ENCODE measurements at regions not wholly inside any gene's neighbourhood (a gene's known extent, or its start where the extent isn't known, plus 50 kb on each side); places are given as distances from the start of the nearest gene placed in this dataset.

DNA sequence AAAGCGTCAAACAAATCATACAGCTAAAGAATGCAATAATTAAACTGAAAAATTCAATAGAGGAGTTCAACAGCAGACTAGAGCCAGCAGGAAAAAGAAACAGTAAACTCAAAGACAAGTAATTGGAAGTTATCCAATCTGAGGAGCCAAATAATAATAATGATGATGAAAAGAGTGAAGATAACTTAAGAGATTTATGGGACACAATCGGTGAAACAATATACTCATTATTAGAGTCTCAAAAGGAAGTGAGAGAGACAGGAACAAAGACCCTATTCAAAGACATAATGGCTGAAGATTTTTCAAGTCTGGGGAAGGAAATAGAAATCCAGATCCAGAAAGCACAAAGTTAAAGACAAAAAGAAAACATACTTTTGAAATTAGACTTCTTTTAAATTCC lies 263.9 kb upstream of the NR4A3 start:
- H3K4me3 ChIP-seq (replicated peaks; ENCODE audit: insufficient read depth, low read length), result no peak overlapping the region
- no peak for DNase-seq (ENCODE audit: low read depth in 1 of 2, low spot score in 1 of 2)
- TF ChIP-seq POLR2AphosphoS5 (IDR thresholded peaks at IDR 0.05; ENCODE audit: low read depth), result no peak
- no peaks in the 10 kb centered on the region for H3K27me3 ChIP-seq (ENCODE audit: insufficient read depth, poor library complexity, severe bottlenecking)
- no peak overlapping the region for H3K27ac ChIP-seq (replicated peaks)

- Histone ChIP-seq H3K4me3 (replicated peaks; ENCODE audit: insufficient read depth, low read length) (no peak overlapping the region), H3K27me3 (ENCODE audit: insufficient read depth, poor library complexity, severe bottlenecking) (no peaks in the 10 kb centered on the region), H3K27ac (replicated peaks) (no peak overlapping the region)
- TF ChIP-seq REST (IDR thresholded peaks at IDR 0.05; ENCODE audit: insufficient replicate concordance, low read depth) (no peak), POLR2AphosphoS5 (IDR thresholded peaks at IDR 0.05; ENCODE audit: low read depth) (no peak), GABPA (IDR thresholded peaks at IDR 0.05; ENCODE audit: low read depth) (no peak), SPI1 (IDR thresholded peaks at IDR 0.05; ENCODE audit: borderline replicate concordance, low read depth) (no peak), CTCF (IDR thresholded peaks at IDR 0.05; ENCODE audit: insufficient read depth, low read length) (no peak)
- DNase-seq (ENCODE audit: low read depth in 1 of 2, low spot score in 1 of 2), result no peak
These were observed 261.9 kb upstream of the NR4A3 start for GRCh38 chr9:99559776-99560175.

- TF ChIP-seq POLR2AphosphoS5 (IDR thresholded peaks at IDR 0.05; ENCODE audit: low read depth) (no peak), REST (IDR thresholded peaks at IDR 0.05; ENCODE audit: insufficient replicate concordance, low read depth) (no peak)
- DNase-seq (ENCODE audit: low read depth in 1 of 2, low spot score in 1 of 2), result no peak
- Histone ChIP-seq H3K4me3 (replicated peaks; ENCODE audit: insufficient read depth, low read length) (no peak overlapping the region), H3K27me3 (ENCODE audit: insufficient read depth, poor library complexity, severe bottlenecking) (no peaks in the 10 kb centered on the region), H3K27ac (replicated peaks) (no peak overlapping the region)
These were observed 261.1 kb upstream of the NR4A3 start for GRCh38 chr9:99560561-99560960.

- DNase-seq (ENCODE audit: low read depth in 1 of 2, low spot score in 1 of 2), result no peak
- TF ChIP-seq CTCF (IDR thresholded peaks at IDR 0.05; ENCODE audit: insufficient read depth, low read length), result no peak
- TF ChIP-seq POLR2AphosphoS5 (IDR thresholded peaks at IDR 0.05; ENCODE audit: low read depth), result no peak
- TF ChIP-seq SPI1 (IDR thresholded peaks at IDR 0.05; ENCODE audit: borderline replicate concordance, low read depth), result peak; percentile 63; the same call in 1 of the 2 replicates
- no peak overlapping the region for H3K4me3 ChIP-seq (replicated peaks; ENCODE audit: insufficient read depth, low read length)
- H3K27ac ChIP-seq (replicated peaks), result no peak overlapping the region
- H3K27me3 ChIP-seq (ENCODE audit: insufficient read depth, poor library complexity, severe bottlenecking), result no peaks in the 10 kb centered on the region
These were observed 260.2 kb upstream of the NR4A3 start for GRCh38 chr9:99561509-99561917.

- Histone ChIP-seq H3K27me3 (ENCODE audit: insufficient read depth, poor library complexity, severe bottlenecking) (no peaks in the 10 kb centered on the region), H3K4me3 (replicated peaks; ENCODE audit: insufficient read depth, low read length) (no peak overlapping the region), H3K27ac (replicated peaks) (no peak overlapping the region)
- no peak for DNase-seq (ENCODE audit: low read depth in 1 of 2, low spot score in 1 of 2)
- no peak for TF ChIP-seq SPI1 (IDR thresholded peaks at IDR 0.05; ENCODE audit: borderline replicate concordance, low read depth)
- TF ChIP-seq GABPA (IDR thresholded peaks at IDR 0.05; ENCODE audit: low read depth), result no peak
- no peak for TF ChIP-seq REST (IDR thresholded peaks at IDR 0.05; ENCODE audit: insufficient replicate concordance, low read depth)
- TF ChIP-seq POLR2AphosphoS5 (IDR thresholded peaks at IDR 0.05; ENCODE audit: low read depth), result no peak
- no peak for TF ChIP-seq CTCF (IDR thresholded peaks at IDR 0.05; ENCODE audit: insufficient read depth, low read length)
These were observed 259.6 kb upstream of the NR4A3 start for GRCh38 chr9:99561961-99562565.

Measured in HL-60 (cell line).